Mesenchymal stem cell (in vitro differentiated cells and primary cell): ENCODE measurements at regions not wholly inside any gene's neighbourhood (a gene's known extent, or its start where the extent isn't known, plus 50 kb on each side); places are given as distances from the start of the nearest gene placed in this dataset.

Source experiments
- DNase-seq: peaks from one replicate; pipeline ENCODE4 v3.0.0-alpha.2; 2013
- H2AFZ ChIP-seq: one replicate; pipeline ENCODE4 v1.6.1; 2013; ENCODE audit warnings: low read depth, mild to moderate bottlenecking, control low read depth, inconsistent platforms, low read length, moderate library complexity
- H2AK5ac ChIP-seq: 2 replicates; pipeline ENCODE4 v1.6.1; 2013; ENCODE audit warnings: low read length, moderate library complexity, mild to moderate bottlenecking, inconsistent platforms; ENCODE audit not compliant: severe bottlenecking
- H2BK120ac ChIP-seq: one replicate; pipeline ENCODE4 v1.6.1; 2013; ENCODE audit warnings: low read depth, mild to moderate bottlenecking, inconsistent platforms, low read length, moderate library complexity
- H2BK12ac ChIP-seq, 2 experiments: one replicate each; pipeline ENCODE4 v1.6.1; 2013; ENCODE audit warnings: inconsistent platforms in 2 of 2, low read length in 2 of 2, mild to moderate bottlenecking in 2 of 2, moderate library complexity in 2 of 2, control low read depth in 1 of 2
- H2BK15ac ChIP-seq: one replicate; pipeline ENCODE4 v1.6.1; 2013; ENCODE audit warnings: mild to moderate bottlenecking, low read depth, inconsistent platforms; ENCODE audit not compliant: poor library complexity, severe bottlenecking
- H2BK5ac ChIP-seq: 2 replicates; pipeline ENCODE4 v1.6.1; 2013; ENCODE audit warnings: low read depth, mild to moderate bottlenecking, low read length, control low read depth, inconsistent platforms; ENCODE audit not compliant: poor library complexity, severe bottlenecking
- H3K14ac ChIP-seq, 2 experiments: one replicate each; pipeline ENCODE4 v1.6.1; 2013; ENCODE audit warnings: inconsistent platforms in 2 of 2, low read length in 2 of 2, control low read depth in 1 of 2, mild to moderate bottlenecking in 1 of 2, moderate library complexity in 1 of 2
- H3K18ac ChIP-seq, 2 experiments: one replicate each; pipeline ENCODE4 v1.6.1; 2013; ENCODE audit warnings: inconsistent platforms in 2 of 2, low read length in 2 of 2, control low read depth in 1 of 2, low read depth in 1 of 2, mild to moderate bottlenecking in 1 of 2
- H3K23ac ChIP-seq, 2 experiments: one replicate each; pipeline ENCODE4 v1.6.1; 2013; ENCODE audit warnings: inconsistent platforms in 2 of 2, low read length in 2 of 2, mild to moderate bottlenecking in 2 of 2, moderate library complexity in 2 of 2, control low read depth in 1 of 2
- H3K27ac ChIP-seq: 2 replicates; pipeline ENCODE4 v1.5.1; 2013; ENCODE audit warnings: mild to moderate bottlenecking, moderate library complexity, low read length, control low read depth, inconsistent platforms; ENCODE audit not compliant: poor library complexity, severe bottlenecking
- H3K27me3 ChIP-seq, 2 experiments: 2 replicates each; pipeline versions ENCODE4 v1.6.1 to v1.7.0; 2013; ENCODE audit warnings: low read length in 2 of 2, mild to moderate bottlenecking in 2 of 2, moderate library complexity in 2 of 2, control low read depth in 1 of 2, inconsistent platforms in 1 of 2; ENCODE audit not compliant: control insufficient read depth in 1 of 2, insufficient read depth in 1 of 2
- H3K36me3 ChIP-seq, 2 experiments: 2 replicates each; pipeline versions ENCODE4 v1.6.1 to v1.7.0; 2013; ENCODE audit warnings: low read length in 2 of 2, control low read depth in 1 of 2, inconsistent platforms in 1 of 2, low read depth in 1 of 2, mild to moderate bottlenecking in 1 of 2; ENCODE audit not compliant: insufficient read depth in 2 of 2, control insufficient read depth in 1 of 2
- H3K4ac ChIP-seq, 2 experiments: one replicate each; pipeline ENCODE4 v1.6.1; 2013; ENCODE audit warnings: inconsistent platforms in 2 of 2, low read length in 2 of 2, mild to moderate bottlenecking in 2 of 2, moderate library complexity in 2 of 2, control low read depth in 1 of 2, low read depth in 1 of 2
- H3K4me1 ChIP-seq: 2 replicates; pipeline ENCODE4 v1.6.1; 2013; ENCODE audit warnings: low read depth, low read length, control low read depth; ENCODE audit not compliant: control insufficient read depth, insufficient read depth
- H3K4me2 ChIP-seq: 2 replicates; pipeline ENCODE4 v1.6.1; 2013; ENCODE audit warnings: low read length, mild to moderate bottlenecking, inconsistent platforms; ENCODE audit not compliant: poor library complexity, severe bottlenecking
- H3K4me3 ChIP-seq, 2 experiments: 2 replicates each; pipeline versions ENCODE4 v1.5.1 to v1.7.0; 2013; ENCODE audit warnings: low read length in 2 of 2, mild to moderate bottlenecking in 2 of 2, control low read depth in 1 of 2, low read depth in 1 of 2; ENCODE audit not compliant: insufficient read depth in 1 of 2
- H3K79me1 ChIP-seq: replicated peaks from 2 replicates; pipeline ENCODE4 v1.6.1; 2013; ENCODE audit warnings: mild to moderate bottlenecking, control low read depth, low read length, inconsistent platforms; ENCODE audit not compliant: poor library complexity, severe bottlenecking
- H3K9ac ChIP-seq: 2 replicates; pipeline ENCODE4 v1.7.0; 2013; ENCODE audit warnings: mild to moderate bottlenecking, low read length, moderate library complexity
- H3K9me3 ChIP-seq: 2 replicates; pipeline ENCODE4 v1.7.0; 2013; ENCODE audit warnings: mild to moderate bottlenecking, low read length; ENCODE audit not compliant: control insufficient read depth
- H4K8ac ChIP-seq: one replicate; pipeline ENCODE4 v1.6.1; 2013; ENCODE audit warnings: inconsistent platforms, mild to moderate bottlenecking, low read length, moderate library complexity
- H4K91ac ChIP-seq: one replicate; pipeline ENCODE4 v1.6.1; 2013; ENCODE audit warnings: mild to moderate bottlenecking, low read length, inconsistent platforms
- WGBS: methylation state at CpG from one replicate; pipeline ENCODE4 v1.1.7; 2013; ENCODE audit warnings: mixed read lengths; 5-methylcytosine and 5-hydroxymethylcytosine counted together

GRCh38 chr13:50758796-50759195, 84.7 kb downstream of the DLEU7 start:
- no peak overlapping the region for H2BK12ac ChIP-seq

GRCh38 chr13:50760751-50761150, 82.7 kb downstream of the DLEU7 start:
- no peak overlapping the region for H2BK120ac ChIP-seq
- no peak overlapping the region for H3K4me3 ChIP-seq
- H3K4ac ChIP-seq: no peak overlapping the region
- peaks cover 0 to 20% of the 10 kb centered on the region in 2 experiments for H3K27me3 ChIP-seq
- H2AK5ac ChIP-seq: no peak overlapping the region
- WGBS: no CpG with 5 or more reads among the region's 1 CpG
- H2BK15ac ChIP-seq: no peak overlapping the region
- no peak overlapping the region for H3K18ac ChIP-seq
- no peak overlapping the region for H4K8ac ChIP-seq
- no peak for DNase-seq
- H2BK12ac ChIP-seq: no peak overlapping the region
- no peaks in the 10 kb centered on the region for H3K4me1 ChIP-seq
- no peaks in the 10 kb centered on the region for H3K79me1 ChIP-seq
- H3K4me2 ChIP-seq: no peak overlapping the region
- no peak overlapping the region for H2AFZ ChIP-seq
- no peaks in the 10 kb centered on the region for H3K36me3 ChIP-seq
- H3K23ac ChIP-seq: no peak overlapping the region
- H3K9me3 ChIP-seq: peaks cover 8% of the 10 kb centered on the region
- no peak overlapping the region for H2BK5ac ChIP-seq
- no peak overlapping the region for H3K9ac ChIP-seq
- H4K91ac ChIP-seq: no peak overlapping the region
- no peak overlapping the region for H3K27ac ChIP-seq
- no peak overlapping the region for H3K14ac ChIP-seq

More at GRCh38 chr13:50758796-50759195, 84.7 kb downstream of the DLEU7 start:
- no peak for DNase-seq
- Histone ChIP-seq H2BK15ac (no peak overlapping the region), H3K14ac (no peak overlapping the region), H2BK5ac (no peak overlapping the region), H2AK5ac (no peak overlapping the region), H4K8ac (no peak overlapping the region), H3K18ac (no peak overlapping the region), H3K4me1 (no peaks in the 10 kb centered on the region), H2AFZ (no peak overlapping the region), H2BK120ac (no peak overlapping the region), H3K27me3 (peaks cover 0 to 8% of the 10 kb centered on the region in 2 experiments), H3K79me1 (no peaks in the 10 kb centered on the region), H3K9ac (no peak overlapping the region), H3K4me2 (no peak overlapping the region), H3K27ac (no peak overlapping the region), H3K23ac (no peak overlapping the region), H3K9me3 (peaks cover 8% of the 10 kb centered on the region), H3K36me3 (no peaks in the 10 kb centered on the region), H3K4me3 (no peak overlapping the region), H3K4ac (no peak overlapping the region), H4K91ac (no peak overlapping the region)
- WGBS: 78% methylated on average over 1 of the region's 1 CpG

DNA sequence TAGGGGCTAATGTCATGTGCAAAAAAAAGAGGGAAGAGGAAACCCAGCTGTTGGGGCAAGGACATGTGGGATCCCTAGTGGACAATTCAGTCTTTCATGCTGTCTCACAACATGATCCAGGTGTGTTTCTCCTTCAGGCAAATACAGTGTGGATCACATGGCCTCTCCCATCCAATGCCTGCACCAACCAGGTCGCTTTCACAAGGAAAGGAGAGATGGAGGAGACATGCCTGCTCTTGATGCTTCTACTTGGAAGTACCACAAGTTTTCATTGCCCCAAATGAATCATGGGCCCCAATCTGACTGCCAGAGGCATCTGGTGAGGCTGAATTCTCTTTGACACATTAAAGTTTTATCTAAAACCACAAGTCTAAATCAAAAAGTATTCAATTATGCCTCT, 82.1 kb downstream of the DLEU7 start:
- Histone ChIP-seq H3K4me1 (no peaks in the 10 kb centered on the region), H3K27ac (no peak overlapping the region), H2AK5ac (no peak overlapping the region), H3K9me3 (peaks cover 8% of the 10 kb centered on the region), H3K36me3 (no peaks in the 10 kb centered on the region), H4K8ac (no peak overlapping the region), H3K9ac (no peak overlapping the region), H2AFZ (no peak overlapping the region), H3K79me1 (no peaks in the 10 kb centered on the region), H2BK15ac (no peak overlapping the region), H3K4me3 (no peak overlapping the region), H3K23ac (no peak overlapping the region), H3K18ac (no peak overlapping the region), H3K4ac (no peak overlapping the region), H3K14ac (no peak overlapping the region), H2BK5ac (no peak overlapping the region), H2BK12ac (no peak overlapping the region), H2BK120ac (no peak overlapping the region), H3K27me3 (peaks cover 0 to 20% of the 10 kb centered on the region in 2 experiments), H3K4me2 (no peak overlapping the region), H4K91ac (no peak overlapping the region)
- 92% methylated on average over 1 of the region's 1 CpG for WGBS
- no peak for DNase-seq

DNA sequence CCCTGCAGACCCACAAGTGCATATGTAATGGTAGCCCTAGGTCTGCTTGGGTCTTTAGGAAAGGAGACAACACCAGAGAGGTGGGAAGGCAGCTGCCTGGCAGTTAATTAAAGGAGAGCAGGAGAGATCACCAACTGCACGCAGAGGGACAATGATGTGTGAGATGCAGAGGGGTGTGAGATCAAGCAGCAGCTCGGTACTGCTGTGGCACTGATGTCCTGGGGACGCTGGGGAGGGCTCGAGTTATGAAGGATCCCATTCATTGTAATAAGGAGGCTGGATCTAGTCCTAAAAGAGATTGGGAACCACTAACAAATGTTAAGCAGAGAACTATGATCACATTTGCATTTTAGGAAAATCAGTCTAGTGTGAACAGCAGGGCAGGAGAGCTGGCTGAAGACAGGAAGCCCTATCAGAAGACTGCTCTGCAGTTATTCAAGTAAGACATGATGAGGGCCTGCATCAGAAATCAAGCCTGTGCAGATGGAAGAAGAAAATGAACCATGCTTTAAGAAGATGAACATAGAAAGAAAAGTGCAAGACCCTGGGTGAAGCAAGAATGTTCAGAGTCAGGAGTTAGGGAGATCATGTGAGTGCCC, 80.4 kb downstream of the DLEU7 start:
- Histone ChIP-seq H3K9ac (no peak overlapping the region), H4K8ac (no peak overlapping the region), H3K4me1 (no peaks in the 10 kb centered on the region), H3K18ac (no peak overlapping the region), H3K4ac (no peak overlapping the region), H3K4me3 (no peak overlapping the region), H2AK5ac (no peak overlapping the region), H2BK5ac (no peak overlapping the region), H3K36me3 (no peaks in the 10 kb centered on the region), H2BK15ac (no peak overlapping the region), H2BK12ac (no peak overlapping the region), H3K23ac (no peak overlapping the region), H3K14ac (no peak overlapping the region), H3K9me3 (peaks cover 8% of the 10 kb centered on the region), H3K4me2 (no peak overlapping the region), H4K91ac (no peak overlapping the region), H3K27ac (no peak overlapping the region), H3K27me3 (peaks cover 0 to 20% of the 10 kb centered on the region in 2 experiments), H2AFZ (no peak overlapping the region), H2BK120ac (no peak overlapping the region), H3K79me1 (no peaks in the 10 kb centered on the region)
- 77% methylated on average over 4 of the region's 4 CpGs for WGBS
- no peak for DNase-seq
